ENCODE measurements at regions not wholly inside any gene's neighbourhood (a gene's known extent, or its start where the extent isn't known, plus 50 kb on each side); places are given as distances from the start of the nearest gene placed in this dataset.
"Not testable (repeated sequence)": the region's sequence is repeated elsewhere in the genome, so short reads cannot be mapped to it uniquely, and the experiment has no call there.

- no peak for TF ChIP-seq JUND (IDR thresholded peaks at IDR 0.05; ENCODE audit: low read depth)
- in situ Hi-C loops (cut with HindIII; ENCODE audit: low pct_unique_long_range_greater_than_20kb, low sequenced_read_pairs), result no loop called here
- DNase-seq (ENCODE audit: low read depth in 1 of 2, low spot score in 1 of 2), result no peak
These were observed 1614.3 kb downstream of the REEP3 start for GRCh38 chr10:65135508-65135907.

- TF ChIP-seq JUND (IDR thresholded peaks at IDR 0.05; ENCODE audit: low read depth), result no peak
- in situ Hi-C loops (cut with HindIII; ENCODE audit: low pct_unique_long_range_greater_than_20kb, low sequenced_read_pairs), result no loop called here
- DNase-seq (ENCODE audit: low read depth in 1 of 2, low spot score in 1 of 2), result no peak
These were observed 1621.6 kb downstream of the REEP3 start for GRCh38 chr10:65142641-65143435.

DNA sequence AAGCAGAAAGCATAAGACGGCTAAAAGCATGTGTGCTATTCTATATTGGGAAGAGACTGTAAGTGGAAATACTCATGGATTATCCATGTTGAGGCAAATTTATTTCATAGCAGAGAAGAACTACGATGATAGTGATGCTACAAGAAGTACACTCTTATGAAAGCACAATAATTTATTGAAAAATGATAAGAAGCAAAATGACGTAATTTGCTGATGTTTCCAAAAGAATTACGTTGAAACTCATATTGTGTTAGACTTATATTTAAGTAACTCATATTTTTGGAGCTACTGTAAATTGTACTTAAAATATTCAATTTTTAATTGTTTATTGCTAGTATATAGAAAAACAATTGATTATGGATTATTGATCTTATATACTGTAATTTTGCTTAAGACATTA is 1622.5 kb downstream of the REEP3 start:
- in situ Hi-C loops (cut with HindIII; ENCODE audit: low pct_unique_long_range_greater_than_20kb, low sequenced_read_pairs), result no loop called here
- no peak for DNase-seq (ENCODE audit: low read depth in 1 of 2, low spot score in 1 of 2)
- no peak for TF ChIP-seq JUND (IDR thresholded peaks at IDR 0.05; ENCODE audit: low read depth)

DNA sequence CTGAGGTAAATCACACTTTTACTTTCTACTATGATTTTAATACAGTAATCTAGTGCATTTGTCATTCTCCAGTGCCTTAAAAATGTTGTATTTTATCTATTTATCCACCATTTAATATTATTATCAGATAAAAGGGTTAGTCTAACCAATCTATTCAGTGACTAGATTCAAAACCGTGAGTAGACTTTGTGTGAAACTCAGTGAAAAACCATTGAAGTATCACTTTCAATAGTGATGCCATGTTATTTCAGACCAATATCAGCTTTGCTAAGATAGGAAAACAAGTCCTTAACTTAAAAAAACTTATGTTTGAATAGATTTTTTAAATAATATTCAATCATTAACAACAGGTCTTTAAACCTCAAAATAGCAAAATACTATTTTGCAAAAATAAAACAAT is 1628.7 kb downstream of the REEP3 start:
- TF ChIP-seq JUND (IDR thresholded peaks at IDR 0.05; ENCODE audit: low read depth), result no peak
- no peak for DNase-seq (ENCODE audit: low read depth in 1 of 2, low spot score in 1 of 2)

DNA sequence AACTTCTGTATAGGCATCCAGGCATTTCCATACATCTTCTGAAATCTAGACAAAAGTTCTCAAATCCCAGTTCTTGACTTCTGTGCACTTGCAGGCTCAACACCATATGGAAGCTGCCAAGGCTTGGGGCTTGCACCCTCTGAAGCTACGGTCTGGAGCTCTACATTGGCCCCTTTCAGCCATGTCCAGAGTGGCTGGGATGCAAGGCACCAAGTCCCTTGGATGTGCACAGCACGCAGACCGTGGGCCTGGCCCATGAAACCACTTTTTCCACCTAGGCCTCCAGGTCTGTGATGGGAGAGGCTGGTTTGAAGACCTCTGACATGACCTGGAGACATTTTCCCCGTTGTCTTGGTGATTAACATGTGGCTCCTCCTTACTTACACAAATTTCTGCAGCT is 1645.1 kb downstream of the REEP3 start:
- no peak for TF ChIP-seq JUND (IDR thresholded peaks at IDR 0.05; ENCODE audit: low read depth)
- no peak for DNase-seq (ENCODE audit: low read depth in 1 of 2, low spot score in 1 of 2)
- in situ Hi-C loops (cut with HindIII; ENCODE audit: low pct_unique_long_range_greater_than_20kb, low sequenced_read_pairs), result no loop called here

More for the DNA sequence above, 1628.7 kb downstream of the REEP3 start:
- in situ Hi-C loops (cut with HindIII; ENCODE audit: low pct_unique_long_range_greater_than_20kb, low sequenced_read_pairs), result no loop called here

GRCh38 chr10:65172249-65172648 is 1651.0 kb downstream of the REEP3 start:
- no peak for TF ChIP-seq JUND (IDR thresholded peaks at IDR 0.05; ENCODE audit: low read depth)
- DNase-seq (ENCODE audit: low read depth in 1 of 2, low spot score in 1 of 2), result no peak
- in situ Hi-C loops (cut with HindIII; ENCODE audit: low pct_unique_long_range_greater_than_20kb, low sequenced_read_pairs), result no loop called here

- in situ Hi-C loops (cut with HindIII; ENCODE audit: low pct_unique_long_range_greater_than_20kb, low sequenced_read_pairs), result no loop called here
- no peak for DNase-seq (ENCODE audit: low read depth in 1 of 2, low spot score in 1 of 2)
- TF ChIP-seq JUND (IDR thresholded peaks at IDR 0.05; ENCODE audit: low read depth), result no peak
These were observed 1655.8 kb downstream of the REEP3 start for GRCh38 chr10:65176994-65177393.

DNA sequence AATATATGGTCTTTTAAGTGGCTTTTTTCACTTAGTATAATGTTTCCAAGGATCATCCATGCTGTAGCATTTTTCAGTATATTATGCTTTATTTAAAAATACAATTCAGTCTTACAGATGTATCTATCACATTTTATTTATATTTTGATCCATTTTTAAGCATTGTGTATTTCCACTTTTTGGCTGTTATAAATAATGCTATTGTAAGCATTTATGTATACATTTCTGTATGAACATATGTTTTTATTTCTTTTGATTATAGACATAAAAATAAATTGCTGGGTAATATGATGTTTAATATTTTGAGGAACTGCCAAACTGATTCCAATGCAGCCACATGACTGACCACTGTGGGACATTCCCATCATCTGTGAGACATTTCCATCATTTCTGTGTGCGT is 1662.0 kb downstream of the REEP3 start:
- in situ Hi-C loops (cut with HindIII; ENCODE audit: low pct_unique_long_range_greater_than_20kb, low sequenced_read_pairs), result no loop called here
- no peak for TF ChIP-seq JUND (IDR thresholded peaks at IDR 0.05; ENCODE audit: low read depth)

DNA sequence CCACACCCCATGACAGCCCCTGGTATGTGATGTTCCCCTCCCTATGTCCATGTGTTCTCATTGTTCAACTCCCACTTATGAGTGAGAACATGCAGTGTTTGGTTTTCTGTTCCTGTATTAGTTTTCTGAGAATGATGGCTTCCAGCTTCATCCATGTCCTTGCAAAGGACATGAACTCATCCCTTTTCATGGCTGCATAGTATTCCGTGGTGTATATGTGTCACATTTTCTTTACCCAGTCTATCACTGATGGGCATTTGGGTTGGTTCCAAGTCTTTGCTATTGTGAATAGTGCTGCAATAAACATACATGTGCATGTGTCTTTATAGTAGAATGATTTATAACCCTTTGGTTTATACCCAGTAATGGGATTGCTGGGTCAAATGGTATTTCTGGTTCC is 1665.5 kb downstream of the REEP3 start:
- in situ Hi-C loops (cut with HindIII; ENCODE audit: low pct_unique_long_range_greater_than_20kb, low sequenced_read_pairs); DNase-seq (ENCODE audit: low read depth in 1 of 2, low spot score in 1 of 2): not testable (repeated sequence)

More for the DNA sequence above, 1662.0 kb downstream of the REEP3 start:
- no peak for DNase-seq (ENCODE audit: low read depth in 1 of 2, low spot score in 1 of 2)

DNA sequence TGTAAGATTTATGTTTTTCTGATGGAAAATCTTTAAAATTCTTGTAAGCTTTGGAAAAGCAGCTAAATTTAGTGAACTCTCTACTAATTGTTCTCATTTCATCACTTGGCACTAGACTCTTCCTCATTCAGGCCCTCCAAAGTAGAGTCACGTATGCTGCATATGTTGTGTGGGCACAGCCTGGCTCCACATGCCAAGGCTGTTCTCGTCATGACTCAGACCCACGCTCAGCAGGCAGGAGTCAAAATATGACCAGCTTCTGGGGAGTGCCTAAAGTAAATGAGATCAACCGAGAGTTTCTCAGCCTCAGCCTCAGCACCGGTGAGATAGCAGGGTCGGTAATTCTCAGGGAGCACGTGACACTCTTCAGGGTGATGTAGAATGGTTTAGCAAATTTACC is 1672.9 kb downstream of the REEP3 start:
- DNase-seq (ENCODE audit: low read depth in 1 of 2, low spot score in 1 of 2), result no peak
- in situ Hi-C loops (cut with HindIII; ENCODE audit: low pct_unique_long_range_greater_than_20kb, low sequenced_read_pairs), result no loop called here
- no peak for TF ChIP-seq JUND (IDR thresholded peaks at IDR 0.05; ENCODE audit: low read depth)

DNA sequence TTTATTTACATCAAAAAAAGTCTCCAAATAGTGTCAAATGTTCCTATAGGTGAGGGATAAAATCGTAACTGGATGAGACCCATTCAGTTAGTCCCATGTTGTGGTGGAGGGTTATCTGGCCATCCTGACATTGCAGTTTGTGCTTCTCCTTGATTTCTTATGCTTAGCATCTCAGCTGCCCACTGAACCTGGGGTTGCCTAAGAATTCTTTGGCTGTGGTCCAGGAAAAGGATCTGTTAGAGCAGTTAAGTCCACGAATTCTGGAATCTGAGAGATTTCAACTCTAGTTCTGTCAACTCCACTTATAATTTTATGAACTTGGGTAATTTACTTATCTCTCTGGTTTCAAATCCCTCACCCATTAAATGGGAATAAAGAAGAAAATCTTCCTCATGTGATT is 1673.4 kb downstream of the REEP3 start:
- in situ Hi-C loops (cut with HindIII; ENCODE audit: low pct_unique_long_range_greater_than_20kb, low sequenced_read_pairs), result no loop called here
- DNase-seq (ENCODE audit: low read depth in 1 of 2, low spot score in 1 of 2), result no peak
- TF ChIP-seq JUND (IDR thresholded peaks at IDR 0.05; ENCODE audit: low read depth), result no peak

DNA sequence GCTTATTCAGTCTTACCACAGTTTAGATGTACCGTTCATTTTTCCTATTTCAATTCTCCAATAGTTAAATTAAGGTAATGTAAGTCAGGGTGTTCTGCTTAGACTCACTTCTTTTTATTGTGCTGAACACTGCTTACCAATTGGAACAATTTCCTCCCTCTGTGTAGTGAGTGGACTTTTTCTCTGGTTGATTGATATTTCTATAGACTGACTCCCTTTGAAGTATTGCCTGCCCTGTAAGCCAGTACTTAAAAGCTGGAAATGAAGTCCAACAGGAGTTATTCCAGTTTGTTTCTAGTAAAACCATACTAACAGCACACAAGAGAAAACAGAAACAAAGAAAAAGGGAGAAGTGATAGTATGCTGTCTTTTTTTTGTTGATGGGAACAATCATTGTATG is 1674.9 kb downstream of the REEP3 start:
- in situ Hi-C loops (cut with HindIII; ENCODE audit: low pct_unique_long_range_greater_than_20kb, low sequenced_read_pairs), result no loop called here
- no peak for TF ChIP-seq JUND (IDR thresholded peaks at IDR 0.05; ENCODE audit: low read depth)
- DNase-seq (ENCODE audit: low read depth in 1 of 2, low spot score in 1 of 2), result no peak

DNA sequence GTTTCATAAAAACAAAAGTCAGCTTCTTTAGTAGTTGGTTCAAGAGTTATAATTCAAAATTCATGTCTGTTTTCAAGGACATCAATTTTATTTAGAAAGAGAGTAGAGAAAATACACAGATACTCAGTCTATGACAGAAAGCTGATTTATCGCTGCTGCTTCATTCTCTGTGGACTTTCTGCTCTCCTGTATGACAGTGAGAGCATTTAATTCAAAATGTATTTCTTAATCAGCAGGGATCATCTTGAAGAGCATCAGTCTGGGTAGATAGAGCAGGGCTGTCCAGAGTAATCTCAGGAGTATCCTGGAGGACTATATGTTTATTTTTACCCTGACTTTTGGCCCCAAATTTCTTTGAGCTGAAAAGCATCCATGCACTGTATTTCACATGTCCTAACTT is 1676.7 kb downstream of the REEP3 start:
- in situ Hi-C loops (cut with HindIII; ENCODE audit: low pct_unique_long_range_greater_than_20kb, low sequenced_read_pairs), result no loop called here
- no peak for DNase-seq (ENCODE audit: low read depth in 1 of 2, low spot score in 1 of 2)
- no peak for TF ChIP-seq JUND (IDR thresholded peaks at IDR 0.05; ENCODE audit: low read depth)

DNA sequence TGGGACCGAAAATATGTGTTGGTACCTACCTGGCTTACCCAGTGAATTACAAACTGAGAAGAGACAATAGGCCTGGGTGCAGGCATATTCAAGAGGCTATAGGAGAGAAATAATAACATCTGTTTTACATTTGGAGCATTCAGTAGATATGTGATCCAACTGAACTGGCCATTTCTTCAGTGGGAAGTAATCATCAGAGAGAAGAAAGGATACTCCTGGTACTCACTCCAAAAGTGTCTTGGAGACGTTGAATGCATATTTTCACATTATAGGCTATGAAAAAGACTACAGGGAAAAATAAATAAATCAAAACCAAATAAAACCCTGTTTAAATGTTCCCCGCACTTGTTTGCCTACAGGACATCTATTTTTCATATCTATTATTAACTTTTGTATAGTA is 1680.3 kb downstream of the REEP3 start:
- DNase-seq (ENCODE audit: low read depth in 1 of 2, low spot score in 1 of 2), result no peak
- no peak for TF ChIP-seq JUND (IDR thresholded peaks at IDR 0.05; ENCODE audit: low read depth)
- in situ Hi-C loops (cut with HindIII; ENCODE audit: low pct_unique_long_range_greater_than_20kb, low sequenced_read_pairs), result no loop called here
